CD4-positive, alpha-beta T cell treated with Interferon gamma for 1 hour (primary cell): ENCODE measurements at regions not wholly inside any gene's neighbourhood (a gene's known extent, or its start where the extent isn't known, plus 50 kb on each side); places are given as distances from the start of the nearest gene placed in this dataset.
"Not testable (repeated sequence)": the region's sequence is repeated elsewhere in the genome, so short reads cannot be mapped to it uniquely, and the experiment has no call there.

Source experiments
- DNase-seq: peaks from one replicate; pipeline ENCODE4 v3.0.0-alpha.2; 2020

- DNase-seq: no peak
Observed at GRCh38 chr1:88330201-88330600, 353.9 kb upstream of the PKN2 start.

- DNase-seq: no peak
Observed at GRCh38 chr1:88333086-88333695, 350.9 kb upstream of the PKN2 start.

- no peak for DNase-seq
Observed at GRCh38 chr1:88341447-88341846, 342.6 kb upstream of the PKN2 start.

GRCh38 chr1:88342081-88342480 lies 342.0 kb upstream of the PKN2 start:
- DNase-seq: not testable (repeated sequence)

- DNase-seq: no peak
Observed at GRCh38 chr1:88350648-88351047, 333.4 kb upstream of the PKN2 start.

- no peak for DNase-seq
Observed at GRCh38 chr1:88351960-88352359, 332.1 kb upstream of the PKN2 start.

GRCh38 chr1:88354256-88354655 lies 329.8 kb upstream of the PKN2 start:
- DNase-seq: no peak

- DNase-seq: no peak
Observed at GRCh38 chr1:88357729-88358128, 326.3 kb upstream of the PKN2 start.

- no peak for DNase-seq
Observed at GRCh38 chr1:88371436-88372023, 312.5 kb upstream of the PKN2 start.

- DNase-seq: no peak
Observed at GRCh38 chr1:88375977-88376376, 308.1 kb upstream of the PKN2 start.

- no peak for DNase-seq
Observed at GRCh38 chr1:88376421-88376820, 307.7 kb upstream of the PKN2 start.

- no peak for DNase-seq
Observed at GRCh38 chr1:88378560-88378959, 305.5 kb upstream of the PKN2 start.

- no peak for DNase-seq
Observed at GRCh38 chr1:88394958-88395357, 289.1 kb upstream of the PKN2 start.

GRCh38 chr1:88398338-88398737 lies 285.7 kb upstream of the PKN2 start:
- DNase-seq: no peak

- DNase-seq: no peak
Observed at GRCh38 chr1:88399690-88400089, 284.4 kb upstream of the PKN2 start.

GRCh38 chr1:88401313-88401712 lies 282.8 kb upstream of the PKN2 start:
- DNase-seq: no peak

GRCh38 chr1:88404582-88404981 lies 279.5 kb upstream of the PKN2 start:
- DNase-seq: no peak

- DNase-seq: no peak
Observed at GRCh38 chr1:88407248-88407647, 276.8 kb upstream of the PKN2 start.

GRCh38 chr1:88421997-88422396 lies 262.1 kb upstream of the PKN2 start:
- no peak for DNase-seq

GRCh38 chr1:88433556-88433955 lies 250.5 kb upstream of the PKN2 start:
- DNase-seq: no peak

- no peak for DNase-seq
Observed at GRCh38 chr1:88434836-88435235, 249.2 kb upstream of the PKN2 start.

GRCh38 chr1:88441022-88441421 lies 243.1 kb upstream of the PKN2 start:
- no peak for DNase-seq

GRCh38 chr1:88451856-88452255 lies 232.2 kb upstream of the PKN2 start:
- no peak for DNase-seq

GRCh38 chr1:88453295-88453694 lies 230.8 kb upstream of the PKN2 start:
- DNase-seq: no peak

GRCh38 chr1:88454781-88455180 lies 229.3 kb upstream of the PKN2 start:
- DNase-seq: no peak
